Spleen (tissue), 11 donors: ENCODE measurements at regions not wholly inside any gene's neighbourhood (a gene's known extent, or its start where the extent isn't known, plus 50 kb on each side); places are given as distances from the start of the nearest gene placed in this dataset.

ENCODE experiments used
- DNase-seq: peaks from one replicate; pipeline ENCODE4 v3.0.0-alpha.2; 2020
- H3K27ac ChIP-seq, 8 donors: fragments of 200-600 bp; sonication (generic) in 7 of 8; 1 replicate in 4 of 8; 2 replicates in 4 of 8; pipeline versions ENCODE4 v1.5.0 to v1.8.0; 2016 to 2021; ENCODE audit warnings: inconsistent platforms in 4 of 8, mild to moderate bottlenecking in 4 of 8, moderate library complexity in 1 of 8
- H3K27me3 ChIP-seq, 7 donors: fragments of 200-600 bp; sonication (generic) in 6 of 7; replicated peaks in 1 of 7; 1 replicate in 4 of 7; 2 replicates in 3 of 7; pipeline versions ENCODE4 v1.5.0 to v1.8.0; 2016 to 2021; ENCODE audit warnings: inconsistent platforms in 3 of 7, mild to moderate bottlenecking in 1 of 7
- H3K36me3 ChIP-seq, 6 donors: fragments of 200-600 bp; sonication (generic) in 5 of 6; 1 replicate in 4 of 6; 2 replicates in 2 of 6; pipeline versions ENCODE4 v1.5.0 to v1.8.0; 2016 to 2021; ENCODE audit warnings: inconsistent platforms in 2 of 6
- H3K4me1 ChIP-seq, 6 donors: fragments of 200-600 bp; sonication (generic) in 5 of 6; 1 replicate in 3 of 6; 2 replicates in 3 of 6; pipeline versions ENCODE4 v1.5.0 to v1.8.0; 2016 to 2021; ENCODE audit warnings: inconsistent platforms in 3 of 6
- H3K4me3 ChIP-seq, 8 donors: fragments of 200-600 bp; sonication (generic) in 7 of 8; 1 replicate in 4 of 8; 2 replicates in 4 of 8; pipeline versions ENCODE4 v1.5.0 to v1.8.0; 2016 to 2021; ENCODE audit warnings: inconsistent platforms in 4 of 8, mild to moderate bottlenecking in 4 of 8, moderate library complexity in 2 of 8
- H3K9me3 ChIP-seq, 8 donors: fragments of 200-600 bp; sonication (generic) in 7 of 8; 1 replicate in 4 of 8; 2 replicates in 4 of 8; pipeline versions ENCODE4 v1.5.0 to v1.8.0; 2016 to 2021; ENCODE audit warnings: inconsistent platforms in 4 of 8
- CTCF ChIP-seq, 11 experiments: fragments of 200-600 bp in 7 of 11; fragments of 450-650 bp in 4 of 11; sonication (generic) in 4 of 11; IDR thresholded peaks in 8 of 11; conservative IDR thresholded peaks in 3 of 11; 1 replicate in 7 of 11; 2 replicates in 4 of 11; pipeline versions ENCODE4 v1.4.0 to v1.8.0; 2016 to 2021; ENCODE audit warnings: antibody characterized with exemption in 11 of 11, inconsistent platforms in 4 of 11, mild to moderate bottlenecking in 1 of 11
- POLR2A ChIP-seq, 3 donors: fragments of 450-650 bp; IDR thresholded peaks; one replicate each; pipeline ENCODE4 v1.5.1; 2017; ENCODE audit warnings: antibody characterized with exemption in 3 of 3, mild to moderate bottlenecking in 1 of 3
- POLR2AphosphoS5 ChIP-seq, 3 donors: sonication (generic); formaldehyde crosslinking; IDR thresholded peaks; one replicate each; pipeline ENCODE4 v1.5.1; 2017; ENCODE audit warnings: antibody characterized with exemption in 3 of 3
- WGBS, 5 donors: extraction: QIAGEN DNeasy Blood & Tissue Kit in 3 of 5; methylation state at CpG; one replicate each; pipeline versions ENCODE4 v1.1.5 to v1.1.7; 2013 to 2018; 5-methylcytosine and 5-hydroxymethylcytosine counted together
- intact Hi-C: fragments of 100-400 bp; cut with DNase I; formaldehyde crosslinking; loops from one replicate; pipeline ENCODE4 v1.15.0; 2023; ENCODE audit warnings: low total_unique reads
- donor health status: healthy with polysubstance abuse.
- donor health status: DM: no; HTN: no; CAD: no; lungs with moderate emphysema.
- donor health status: DM: no; HTN: no; CAD: no.
- donor health status: Bipolar disorder and iron deficiency.
- donor health status: healthy.
- donor health status: DM: no; HTN: no; CAD: no.
- donor health status: DM: yes; HTN: yes; CAD: no.

DNA sequence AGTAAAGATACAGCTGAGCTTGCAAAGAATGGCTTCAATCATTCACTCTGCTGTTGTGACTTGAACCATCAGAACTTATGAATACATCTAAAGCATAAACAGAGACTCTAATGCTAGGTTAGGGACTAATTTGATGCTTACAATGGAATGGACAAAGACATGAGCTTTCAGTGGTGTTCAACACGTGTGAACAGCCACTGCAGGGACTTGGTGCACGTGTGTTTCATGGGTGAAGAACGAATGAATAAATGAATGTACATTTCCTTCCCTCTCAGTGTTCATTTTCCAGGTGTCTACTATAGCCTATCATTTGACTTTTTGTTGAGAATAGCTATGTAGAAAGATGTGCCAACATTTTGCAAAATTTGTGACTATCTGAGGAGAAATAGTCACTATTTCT, 98.3 kb downstream of the VIP start:
- Histone ChIP-seq H3K36me3 (no peaks in the 10 kb centered on the region), H3K27ac (no peak overlapping the region), H3K27me3 (peaks cover 0 to 4% (median 0%) of the 10 kb centered on the region in 7 donors), H3K4me1 (no peaks in the 10 kb centered on the region), H3K9me3 (peaks cover 0 to 8% (median 2%) of the 10 kb centered on the region in 8 donors), H3K4me3 (no peak overlapping the region)
- WGBS, 5 donors: 81 to 90% (median 86%) methylated on average over 3 of the region's 3 CpGs
- intact Hi-C loops: no loop called here
- no peak for DNase-seq
- TF ChIP-seq POLR2A (IDR thresholded peaks at IDR 0.05) (no peak), CTCF (IDR thresholded peaks at IDR 0.05 in 8 of 11, conservative IDR thresholded peaks at IDR 0.05 in 3 of 11) (no peak), POLR2AphosphoS5 (IDR thresholded peaks at IDR 0.05) (no peak)

GRCh38 chr6:152854086-152854795, 103.6 kb downstream of the VIP start:
- Histone ChIP-seq H3K4me3 (no peak overlapping the region), H3K4me1 (no peaks in the 10 kb centered on the region), H3K27me3 (peaks cover 0 to 4% (median 0%) of the 10 kb centered on the region in 7 donors), H3K27ac (no peak overlapping the region), H3K36me3 (no peaks in the 10 kb centered on the region), H3K9me3 (no peaks in the 10 kb centered on the region)
- DNase-seq: no peak
- TF ChIP-seq CTCF (IDR thresholded peaks at IDR 0.05 in 8 of 11, conservative IDR thresholded peaks at IDR 0.05 in 3 of 11) (no peak), POLR2AphosphoS5 (IDR thresholded peaks at IDR 0.05) (no peak), POLR2A (IDR thresholded peaks at IDR 0.05) (no peak)
- intact Hi-C loops: no loop called here
- 79 to 92% (median 83%) methylated on average over 3 of the region's 3 CpGs for whole genome bisulfite sequencing, 5 donors

GRCh38 chr6:152858141-152858540, 107.5 kb downstream of the VIP start:
- 72 to 84% (median 77%) methylated on average over 2 of the region's 2 CpGs for WGBS, 5 donors
- intact Hi-C loops: no loop called here

More at GRCh38 chr6:152858141-152858540, 107.5 kb downstream of the VIP start:
- TF ChIP-seq POLR2AphosphoS5 (IDR thresholded peaks at IDR 0.05) (no peak), POLR2A (IDR thresholded peaks at IDR 0.05) (no peak), CTCF (IDR thresholded peaks at IDR 0.05 in 8 of 11, conservative IDR thresholded peaks at IDR 0.05 in 3 of 11) (no peak)
- Histone ChIP-seq H3K36me3 (no peaks in the 10 kb centered on the region), H3K4me1 (no peaks in the 10 kb centered on the region), H3K27ac (no peak overlapping the region), H3K4me3 (no peak overlapping the region), H3K9me3 (no peaks in the 10 kb centered on the region), H3K27me3 (no peaks in the 10 kb centered on the region)
- no peak for DNase-seq
